Astrocyte (in vitro differentiated cells and primary cell): ENCODE measurements at regions not wholly inside any gene's neighbourhood (a gene's known extent, or its start where the extent isn't known, plus 50 kb on each side); places are given as distances from the start of the nearest gene placed in this dataset.

Experiments
- CTCF ChIP-seq: IDR thresholded peaks from 2 replicates; pipeline ENCODE4 v1.5.1; 2011; ENCODE audit warnings: low read depth, mild to moderate bottlenecking, inconsistent platforms, low read length, moderate library complexity; ENCODE audit not compliant: insufficient read depth
- EZH2 ChIP-seq: IDR thresholded peaks from 2 replicates; pipeline ENCODE4 v1.6.1; 2012; ENCODE audit warnings: mild to moderate bottlenecking, low read length, inconsistent platforms; ENCODE audit not compliant: insufficient read depth

- TF ChIP-seq CTCF, result no peak
- no peak for TF ChIP-seq EZH2
Observed at GRCh38 chrX:139191746-139192385, 338.7 kb upstream of the F9 start.
